ENCODE measurements at regions not wholly inside any gene's neighbourhood (a gene's known extent, or its start where the extent isn't known, plus 50 kb on each side); places are given as distances from the start of the nearest gene placed in this dataset.

GRCh38 chr2:156903335-156903734, 354.2 kb upstream of the GALNT5 start:
- Histone ChIP-seq H3K4me1 (ENCODE audit: low read length) (peaks cover under 1% of the 10 kb centered on the region; the same call in 1 of the 2 replicates), H3K27ac (ENCODE audit: low read length) (no peak overlapping the region), H3K9me3 (ENCODE audit: insufficient read depth, low read length) (no peaks in the 10 kb centered on the region), H3K4me3 (ENCODE audit: low read length) (no peak overlapping the region), H3K9ac (ENCODE audit: low read length) (no peak overlapping the region), H3K36me3 (replicated peaks; ENCODE audit: low read depth, low read length) (no peaks in the 10 kb centered on the region), H3K79me2 (ENCODE audit: low read length) (no peaks in the 10 kb centered on the region), H3K27me3 (ENCODE audit: low read depth, low read length) (peaks cover 46% of the 10 kb centered on the region), H3K4me2 (ENCODE audit: low read length) (no peak overlapping the region), H4K20me1 (ENCODE audit: insufficient read depth, low read length) (no peaks in the 10 kb centered on the region), H2AFZ (ENCODE audit: low read depth, low read length) (no peak overlapping the region)
- TF ChIP-seq CTCF (IDR thresholded peaks at IDR 0.05; ENCODE audit: low read depth, low read length) (no peak), EZH2phosphoT487 (IDR thresholded peaks at IDR 0.05; ENCODE audit: low read depth) (no peak)

- Histone ChIP-seq H3K9me3 (ENCODE audit: insufficient read depth, low read length) (no peaks in the 10 kb centered on the region), H2AFZ (ENCODE audit: low read depth, low read length) (no peak overlapping the region), H3K36me3 (replicated peaks; ENCODE audit: low read depth, low read length) (no peaks in the 10 kb centered on the region), H3K27ac (ENCODE audit: low read length) (no peak overlapping the region), H3K9ac (ENCODE audit: low read length) (no peak overlapping the region), H3K4me3 (ENCODE audit: low read length) (no peak overlapping the region), H4K20me1 (ENCODE audit: insufficient read depth, low read length) (no peaks in the 10 kb centered on the region), H3K4me1 (ENCODE audit: low read length) (peaks cover 10% of the 10 kb centered on the region), H3K4me2 (ENCODE audit: low read length) (no peak overlapping the region), H3K79me2 (ENCODE audit: low read length) (no peaks in the 10 kb centered on the region), H3K27me3 (ENCODE audit: low read depth, low read length) (peaks cover 29% of the 10 kb centered on the region)
- no peak for TF ChIP-seq CTCF (IDR thresholded peaks at IDR 0.05; ENCODE audit: low read depth, low read length)
- TF ChIP-seq EZH2phosphoT487 (IDR thresholded peaks at IDR 0.05; ENCODE audit: low read depth) = no peak
Observed at GRCh38 chr2:156907806-156908205, 349.7 kb upstream of the GALNT5 start.

- Histone ChIP-seq H3K27ac (ENCODE audit: low read length) (no peak overlapping the region), H3K36me3 (replicated peaks; ENCODE audit: low read depth, low read length) (no peaks in the 10 kb centered on the region), H3K27me3 (ENCODE audit: low read depth, low read length) (peaks cover 22% of the 10 kb centered on the region), H3K4me3 (ENCODE audit: low read length) (no peak overlapping the region), H3K79me2 (ENCODE audit: low read length) (no peaks in the 10 kb centered on the region), H3K4me1 (ENCODE audit: low read length) (peaks cover 10% of the 10 kb centered on the region), H3K9me3 (ENCODE audit: insufficient read depth, low read length) (no peaks in the 10 kb centered on the region), H2AFZ (ENCODE audit: low read depth, low read length) (no peak overlapping the region), H4K20me1 (ENCODE audit: insufficient read depth, low read length) (no peaks in the 10 kb centered on the region), H3K9ac (ENCODE audit: low read length) (no peak overlapping the region), H3K4me2 (ENCODE audit: low read length) (no peak overlapping the region)
- TF ChIP-seq EZH2phosphoT487 (IDR thresholded peaks at IDR 0.05; ENCODE audit: low read depth) (no peak), CTCF (IDR thresholded peaks at IDR 0.05; ENCODE audit: low read depth, low read length) (no peak)
Observed at GRCh38 chr2:156908825-156909224, 348.7 kb upstream of the GALNT5 start.

- no peak overlapping the region for H3K4me2 ChIP-seq (ENCODE audit: low read length)
- H4K20me1 ChIP-seq (ENCODE audit: insufficient read depth, low read length) = no peaks in the 10 kb centered on the region
- H3K9me3 ChIP-seq (ENCODE audit: insufficient read depth, low read length) = no peaks in the 10 kb centered on the region
- H2AFZ ChIP-seq (ENCODE audit: low read depth, low read length) = no peak overlapping the region
- H3K27me3 ChIP-seq (ENCODE audit: low read depth, low read length) = peaks cover 13% of the 10 kb centered on the region
- no peaks in the 10 kb centered on the region for H3K79me2 ChIP-seq (ENCODE audit: low read length)
- TF ChIP-seq EZH2phosphoT487 (IDR thresholded peaks at IDR 0.05; ENCODE audit: low read depth) = no peak
- TF ChIP-seq CTCF (IDR thresholded peaks at IDR 0.05; ENCODE audit: low read depth, low read length) = no peak
- H3K27ac ChIP-seq (ENCODE audit: low read length) = no peak overlapping the region
- no peaks in the 10 kb centered on the region for H3K36me3 ChIP-seq (replicated peaks; ENCODE audit: low read depth, low read length)
- H3K4me3 ChIP-seq (ENCODE audit: low read length) = no peak overlapping the region
- peaks cover 10% of the 10 kb centered on the region for H3K4me1 ChIP-seq (ENCODE audit: low read length)
- no peak overlapping the region for H3K9ac ChIP-seq (ENCODE audit: low read length)
Observed at GRCh38 chr2:156909983-156910382, 347.5 kb upstream of the GALNT5 start.
